Endothelial cell of umbilical vein (primary cell): ENCODE measurements at regions not wholly inside any gene's neighbourhood (a gene's known extent, or its start where the extent isn't known, plus 50 kb on each side); places are given as distances from the start of the nearest gene placed in this dataset.

ENCODE experiments used
- BruUV-seq: library from RNA; stranded (reverse); fragments of 400-500 nt; replicated peaks from 2 replicates; lab custom pipeline; 2021; lab: Mats Ljungman, UMichigan
- CTCF ChIA-PET: fragments of 300-600, 350-600 bp; sonication (Branson Sonifier 250); formaldehyde crosslinking; loops from one replicate; lab custom pipeline; 2021; ENCODE audit warnings: antibody characterized with exemption, inconsistent platforms; lab: Charles Lee
- POLR2A ChIA-PET: fragments of 300-600, 350-600 bp; sonication (Branson Sonifier 250); formaldehyde crosslinking; loops from one replicate; lab custom pipeline; 2021; ENCODE audit warnings: antibody characterized with exemption, inconsistent platforms; lab: Charles Lee
- DNase-seq: peaks from one replicate; pipeline ENCODE4 v3.0.0-alpha.2; 2011; ENCODE audit warnings: low read depth, low spot score
- FAIRE-seq: peaks from 2 replicates; lab custom pipeline; 2011; peaks lifted over from hg19 to GRCh38; lab: Jason Lieb, UNC
- H2AFZ ChIP-seq: 2 replicates; pipeline ENCODE4 v1.6.0; 2012; ENCODE audit warnings: low read depth, low read length, control low read depth, inconsistent platforms
- H3K27ac ChIP-seq: 2 replicates; pipeline ENCODE4 v1.5.1; 2011; ENCODE audit warnings: low read depth, mild to moderate bottlenecking, control low read depth, low read length, moderate library complexity; ENCODE audit not compliant: insufficient read depth
- H3K27me3 ChIP-seq, 2 experiments: 2 replicates each; pipeline versions ENCODE4 v1.6.0 to v1.6.1; 2011; ENCODE audit warnings: low read length in 2 of 2, mixed read lengths in 1 of 2; ENCODE audit not compliant: control insufficient read depth in 2 of 2, insufficient read depth in 2 of 2
- H3K36me3 ChIP-seq, 2 experiments: 2 replicates in 1 of 2; 3 replicates in 1 of 2; pipeline ENCODE4 v1.5.1; 2011; ENCODE audit warnings: low read length in 2 of 2, mild to moderate bottlenecking in 1 of 2, moderate library complexity in 1 of 2; ENCODE audit not compliant: control insufficient read depth in 2 of 2, insufficient read depth in 2 of 2; ENCODE audit errors: extremely low read depth in 1 of 2
- H3K4me1 ChIP-seq: 3 replicates; pipeline ENCODE4 v1.5.1; 2011; ENCODE audit warnings: mild to moderate bottlenecking, low read length; ENCODE audit not compliant: control insufficient read depth, insufficient read depth; ENCODE audit errors: extremely low read depth
- H3K4me2 ChIP-seq: 2 replicates; pipeline ENCODE4 v1.6.1; 2011; ENCODE audit warnings: low read length, control low read depth, mixed read lengths; ENCODE audit not compliant: insufficient read depth
- H3K4me3 ChIP-seq, 3 experiments: fragments of 200-600 bp in 1 of 3; sonication (generic), shearing (Covaris generic) in 1 of 3; replicated peaks in 1 of 3; 2 replicates each; pipeline ENCODE4 v1.5.1; 2011 to 2016; ENCODE audit warnings: control low read depth in 3 of 3, low read length in 3 of 3, mild to moderate bottlenecking in 2 of 3, inconsistent platforms in 1 of 3, low read depth in 1 of 3, moderate library complexity in 1 of 3; ENCODE audit not compliant: insufficient read depth in 1 of 3
- H3K79me2 ChIP-seq: 2 replicates; pipeline ENCODE4 v1.6.0; 2012; ENCODE audit warnings: low read length, inconsistent platforms; ENCODE audit not compliant: control insufficient read depth, insufficient read depth
- H3K9ac ChIP-seq: replicated peaks from 2 replicates; pipeline ENCODE3; 2011; ENCODE audit warnings: low read length, control low read depth; ENCODE audit not compliant: insufficient read depth; ENCODE audit errors: extremely low read depth
- H3K9me1 ChIP-seq: replicated peaks from 3 replicates; pipeline ENCODE4 v1.6.0; 2011; ENCODE audit warnings: mild to moderate bottlenecking, low read length; ENCODE audit not compliant: control insufficient read depth, insufficient read depth; ENCODE audit errors: extremely low read depth
- H3K9me3 ChIP-seq: replicated peaks from 2 replicates; pipeline ENCODE4 v1.5.1; 2012; ENCODE audit warnings: low read length, inconsistent platforms; ENCODE audit not compliant: control insufficient read depth, insufficient read depth
- H4K20me1 ChIP-seq: replicated peaks from 2 replicates; pipeline ENCODE3; 2011; ENCODE audit warnings: mild to moderate bottlenecking, low read length; ENCODE audit not compliant: control insufficient read depth, insufficient read depth; ENCODE audit errors: extremely low read depth
- EZH2 ChIP-seq: IDR thresholded peaks from 2 replicates; pipeline ENCODE4 v1.6.1; 2012; ENCODE audit warnings: borderline replicate concordance, low read depth, mild to moderate bottlenecking, moderate library complexity, low read length, inconsistent platforms; ENCODE audit not compliant: severe bottlenecking
- FOS ChIP-seq: IDR thresholded peaks from 2 replicates; pipeline ENCODE4 v1.6.1; 2011; ENCODE audit warnings: mild to moderate bottlenecking, low read length, moderate library complexity, borderline replicate concordance; ENCODE audit not compliant: insufficient read depth
- GATA2 ChIP-seq: IDR thresholded peaks from 2 replicates; pipeline ENCODE4 v1.7.0; 2011; ENCODE audit warnings: low read depth, mild to moderate bottlenecking, moderate library complexity, mixed read lengths, low read length; ENCODE audit not compliant: insufficient read length, insufficient read depth
- JUN ChIP-seq: IDR thresholded peaks from 2 replicates; pipeline ENCODE4 v1.6.1; 2011; ENCODE audit warnings: borderline replicate concordance, low read depth; ENCODE audit not compliant: insufficient read length, insufficient read depth
- MYC ChIP-seq: IDR thresholded peaks from one replicate; pipeline ENCODE4 v1.6.1; 2011; ENCODE audit warnings: mild to moderate bottlenecking, low read depth, low read length
- POLR2A ChIP-seq: IDR thresholded peaks from 2 replicates; pipeline ENCODE4 v1.6.1; 2012; ENCODE audit warnings: low read depth, mild to moderate bottlenecking, control low read depth, low read length
- POLR2AphosphoS5 ChIP-seq: IDR thresholded peaks from 2 replicates; pipeline ENCODE4 v1.6.1; 2012; ENCODE audit warnings: low read depth, mild to moderate bottlenecking, control low read depth, low read length, moderate library complexity; ENCODE audit not compliant: insufficient read depth
- dilution Hi-C: fragments of 300-500 bp; cut with MboI; formaldehyde crosslinking; loops from one replicate; pipeline ENCODE4 v1.15.0; 2019; ENCODE audit warnings: low sequenced_read_pairs; ENCODE audit not compliant: extremely low pct_ligation_motif_present
- intact Hi-C: fragments of 100-400 bp; cut with micrococcal nuclease; formaldehyde crosslinking; loops from one replicate; pipeline ENCODE4 v1.10.0; 2022
- TF ChIP-seq, protein P1 (sequence below): IDR thresholded peaks from 2 replicates; pipeline ENCODE4 v1.6.1; 2011; ENCODE audit not compliant: insufficient read depth, insufficient read length
- TF ChIP-seq, protein P2 (sequence below), 2 donors: IDR thresholded peaks; 1 replicate in 1 of 2; 2 replicates in 1 of 2; pipeline ENCODE4 v1.5.1; 2011; ENCODE audit warnings: low read length in 2 of 2, mild to moderate bottlenecking in 2 of 2, moderate library complexity in 2 of 2, control low read depth in 1 of 2, inconsistent platforms in 1 of 2, low read depth in 1 of 2; ENCODE audit not compliant: insufficient read depth in 1 of 2; ENCODE audit errors: extremely low read depth in 1 of 2

DNA sequence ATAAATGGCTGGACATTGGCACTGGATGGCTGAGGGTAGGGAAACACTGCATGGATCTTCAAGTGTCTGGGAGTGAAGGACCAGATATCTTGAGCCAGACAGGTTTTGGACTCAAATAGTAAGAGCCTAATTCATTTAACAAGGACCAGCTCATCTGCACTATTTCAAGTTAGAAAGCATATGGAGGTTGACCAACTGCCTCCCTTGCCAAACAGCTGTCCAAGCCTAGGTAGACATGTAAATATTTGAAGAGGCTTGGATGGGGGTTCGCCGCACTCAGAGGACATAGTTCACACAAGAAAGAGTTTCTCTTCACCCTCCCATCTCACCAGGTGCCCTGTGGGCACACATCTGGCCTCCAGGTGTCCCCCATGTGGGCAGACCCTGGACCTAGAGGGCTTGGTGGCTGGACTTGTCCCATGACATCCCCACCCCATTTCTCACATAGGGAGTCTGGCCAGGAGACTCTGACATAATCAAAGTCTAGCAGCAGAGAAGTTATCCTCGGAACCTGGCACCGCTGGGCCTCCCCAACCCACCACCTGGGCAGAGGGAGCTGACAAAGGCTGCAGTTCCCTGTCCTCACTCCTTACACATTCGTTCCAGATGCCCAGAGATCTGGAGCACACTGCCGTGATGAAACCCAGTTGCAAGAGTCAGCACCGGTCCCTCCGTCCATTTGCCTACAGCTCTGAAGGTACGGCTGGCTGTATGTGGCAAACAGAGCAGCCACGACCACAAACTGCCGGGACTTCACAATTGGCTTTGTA, 116.9 kb upstream of the GDF10 start:
- Histone ChIP-seq H3K9me3 (no peaks in the 10 kb centered on the region), H3K4me1 (no peaks in the 10 kb centered on the region), H3K27ac (no peak overlapping the region), H3K9me1 (no peaks in the 10 kb centered on the region), H2AFZ (no peak overlapping the region), H3K36me3 (no peaks in the 10 kb centered on the region), H3K4me3 (no peak overlapping the region), H3K9ac (no peak overlapping the region), H3K79me2 (no peaks in the 10 kb centered on the region), H3K4me2 (no peak overlapping the region), H4K20me1 (no peaks in the 10 kb centered on the region), H3K27me3 (no peaks in the 10 kb centered on the region)
- CTCF ChIA-PET, result no interaction called here
- POLR2A ChIA-PET, result no interaction called here
- dilution Hi-C loops, result no loop called here
- intact Hi-C loops, result no loop called here
- TF ChIP-seq, protein P1, sequence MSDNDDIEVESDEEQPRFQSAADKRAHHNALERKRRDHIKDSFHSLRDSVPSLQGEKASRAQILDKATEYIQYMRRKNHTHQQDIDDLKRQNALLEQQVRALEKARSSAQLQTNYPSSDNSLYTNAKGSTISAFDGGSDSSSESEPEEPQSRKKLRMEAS, result no peak
- TF ChIP-seq GATA2 (no peak), MYC (no peak), POLR2A (no peak), FOS (no peak), POLR2AphosphoS5 (no peak), EZH2 (no peak), JUN (no peak)
- TF ChIP-seq, protein P2, sequence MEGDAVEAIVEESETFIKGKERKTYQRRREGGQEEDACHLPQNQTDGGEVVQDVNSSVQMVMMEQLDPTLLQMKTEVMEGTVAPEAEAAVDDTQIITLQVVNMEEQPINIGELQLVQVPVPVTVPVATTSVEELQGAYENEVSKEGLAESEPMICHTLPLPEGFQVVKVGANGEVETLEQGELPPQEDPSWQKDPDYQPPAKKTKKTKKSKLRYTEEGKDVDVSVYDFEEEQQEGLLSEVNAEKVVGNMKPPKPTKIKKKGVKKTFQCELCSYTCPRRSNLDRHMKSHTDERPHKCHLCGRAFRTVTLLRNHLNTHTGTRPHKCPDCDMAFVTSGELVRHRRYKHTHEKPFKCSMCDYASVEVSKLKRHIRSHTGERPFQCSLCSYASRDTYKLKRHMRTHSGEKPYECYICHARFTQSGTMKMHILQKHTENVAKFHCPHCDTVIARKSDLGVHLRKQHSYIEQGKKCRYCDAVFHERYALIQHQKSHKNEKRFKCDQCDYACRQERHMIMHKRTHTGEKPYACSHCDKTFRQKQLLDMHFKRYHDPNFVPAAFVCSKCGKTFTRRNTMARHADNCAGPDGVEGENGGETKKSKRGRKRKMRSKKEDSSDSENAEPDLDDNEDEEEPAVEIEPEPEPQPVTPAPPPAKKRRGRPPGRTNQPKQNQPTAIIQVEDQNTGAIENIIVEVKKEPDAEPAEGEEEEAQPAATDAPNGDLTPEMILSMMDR (IDR thresholded peaks at IDR 0.05; ENCODE audit: extremely low read depth in 1 of 2, insufficient read depth in 1 of 2, low read depth in 1 of 2, low read length in 2 of 2), result no peak
- DNase-seq (no peak), FAIRE-seq (no peak)
- BruUV-seq, result no TSS peak
